GM18520 (cell line): ENCODE measurements at regions not wholly inside any gene's neighbourhood (a gene's known extent, or its start where the extent isn't known, plus 50 kb on each side); places are given as distances from the start of the nearest gene placed in this dataset.

Source experiments
- ATAC-seq: cut with Tn5 transposase; IDR thresholded peaks from one replicate; pipeline ENCODE4 v1.9.1; 2021; ENCODE audit not compliant: unreplicated experiment

DNA sequence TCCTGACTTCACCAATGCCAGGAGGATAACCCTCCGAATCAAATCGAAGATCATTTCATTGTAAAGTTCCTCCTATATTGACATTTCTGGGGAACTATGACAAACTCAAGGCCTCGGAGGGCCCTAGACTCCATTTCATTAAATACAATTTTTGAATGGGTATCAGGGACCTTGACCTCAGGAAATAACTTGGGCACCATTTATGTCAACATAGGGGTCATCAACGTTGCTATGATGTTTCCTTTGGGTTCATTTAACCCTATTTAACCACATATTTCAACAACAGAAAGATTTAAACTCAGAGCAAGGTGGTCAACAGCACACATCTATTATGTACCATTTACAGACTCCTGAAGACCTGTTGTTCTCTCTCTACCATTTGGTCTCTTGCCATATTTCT lies 395.1 kb downstream of the TRIML1 start:
- ATAC-seq = no peak

DNA sequence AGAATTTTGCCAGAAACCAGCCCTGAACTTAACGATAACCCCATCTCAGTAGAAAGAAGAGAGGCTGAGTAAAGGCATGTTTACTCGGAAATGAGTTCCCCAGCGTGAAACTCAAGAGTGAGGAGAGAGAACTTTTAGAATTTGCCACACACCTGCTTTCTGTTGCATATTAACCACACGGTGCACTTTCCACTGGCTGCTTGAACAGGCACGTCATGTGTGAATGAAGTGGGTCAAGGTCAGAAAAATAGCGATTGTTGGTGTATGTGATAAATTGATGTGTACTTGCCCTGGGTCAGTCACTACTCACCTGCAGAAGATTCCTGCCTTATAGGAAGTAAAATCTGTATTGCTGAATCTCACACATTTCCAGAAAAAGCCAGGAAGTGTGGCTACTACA lies 395.7 kb downstream of the TRIML1 start:
- no peak for ATAC-seq

GRCh38 chr4:188536826-188537225 lies 397.6 kb downstream of the TRIML1 start:
- ATAC-seq = no peak

DNA sequence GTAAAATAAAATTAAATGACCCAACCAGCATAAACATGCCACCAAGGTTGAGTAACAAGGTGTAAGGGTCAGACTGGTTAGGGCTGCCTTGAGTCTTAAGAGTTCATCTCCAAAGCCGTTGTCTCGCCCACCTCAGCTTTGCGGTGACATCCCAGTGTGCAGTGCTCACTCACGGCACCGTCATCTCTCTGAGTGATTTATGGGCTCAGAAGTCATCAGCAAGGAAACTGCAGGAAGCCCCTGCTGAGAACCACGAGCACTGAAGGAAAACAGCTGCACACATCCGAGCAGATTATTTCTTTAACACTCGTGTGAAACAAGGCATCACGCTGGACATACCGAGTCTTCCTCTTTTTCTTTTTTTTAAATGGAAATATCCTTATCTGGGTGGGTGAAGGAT lies 411.1 kb downstream of the TRIML1 start:
- ATAC-seq = no peak

DNA sequence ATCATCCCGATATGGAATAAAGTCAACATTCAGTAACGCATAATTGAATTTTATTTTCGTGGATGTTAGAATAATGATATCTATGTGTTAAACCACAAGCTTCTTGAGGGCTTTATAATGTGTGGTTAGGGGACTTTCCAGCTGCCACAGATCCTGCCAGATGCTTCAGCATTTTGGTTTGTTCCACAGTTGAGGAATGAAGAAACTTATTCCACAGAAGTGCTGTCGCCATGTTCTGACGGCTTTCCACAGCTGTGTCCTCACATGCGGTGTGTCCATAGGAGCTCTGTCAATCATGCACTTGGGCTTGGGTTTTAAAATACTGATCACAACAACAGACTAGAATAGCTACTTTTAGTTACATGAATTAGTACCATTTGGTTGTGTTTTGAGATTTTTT lies 411.9 kb downstream of the TRIML1 start:
- no peak for ATAC-seq

GRCh38 chr4:188552741-188553275 lies 413.6 kb downstream of the TRIML1 start:
- no peak for ATAC-seq

DNA sequence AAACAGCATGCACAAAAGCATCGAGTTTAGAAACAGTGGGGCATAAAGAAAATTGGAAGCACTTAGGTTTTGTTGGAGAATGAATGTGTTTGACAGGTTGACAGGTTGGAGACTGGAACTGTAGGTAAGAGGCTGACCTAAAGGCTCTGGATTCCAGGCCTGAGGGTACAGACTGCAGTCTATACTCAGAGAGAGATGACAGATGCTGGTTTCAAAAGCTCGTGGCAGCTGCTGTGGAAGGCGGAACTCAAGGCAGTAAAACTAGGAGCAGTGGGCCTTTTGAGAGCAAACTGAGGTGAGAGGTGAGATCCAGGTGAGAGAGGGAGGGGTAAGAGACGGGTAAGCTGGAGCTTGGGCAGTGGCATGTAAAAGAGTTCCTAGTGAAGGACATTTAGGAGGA lies 415.2 kb downstream of the TRIML1 start:
- ATAC-seq = no peak

GRCh38 chr4:188573104-188573503 lies 433.9 kb downstream of the TRIML1 start:
- ATAC-seq = no peak

DNA sequence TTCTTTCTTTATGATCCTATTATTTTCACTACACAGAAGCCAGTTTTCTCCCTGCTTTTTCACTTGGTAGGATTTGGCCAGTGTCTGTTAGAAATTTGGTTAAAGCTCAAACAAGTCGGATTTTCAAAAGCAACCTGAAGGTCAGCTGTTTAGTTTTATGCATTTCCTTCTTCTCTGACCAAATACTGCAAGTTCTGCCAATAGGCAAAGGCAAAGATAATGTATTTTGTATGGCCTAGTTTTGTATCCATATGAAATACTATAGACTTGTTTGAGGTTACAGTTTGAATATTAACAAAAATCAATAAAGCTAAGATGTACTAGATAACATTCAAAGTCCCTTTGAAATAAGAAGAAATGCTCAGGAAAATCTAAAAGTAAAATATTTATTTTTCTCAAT lies 439.4 kb downstream of the TRIML1 start:
- no peak for ATAC-seq

- no peak for ATAC-seq
Observed at GRCh38 chr4:188596021-188596420, 456.8 kb downstream of the TRIML1 start.

DNA sequence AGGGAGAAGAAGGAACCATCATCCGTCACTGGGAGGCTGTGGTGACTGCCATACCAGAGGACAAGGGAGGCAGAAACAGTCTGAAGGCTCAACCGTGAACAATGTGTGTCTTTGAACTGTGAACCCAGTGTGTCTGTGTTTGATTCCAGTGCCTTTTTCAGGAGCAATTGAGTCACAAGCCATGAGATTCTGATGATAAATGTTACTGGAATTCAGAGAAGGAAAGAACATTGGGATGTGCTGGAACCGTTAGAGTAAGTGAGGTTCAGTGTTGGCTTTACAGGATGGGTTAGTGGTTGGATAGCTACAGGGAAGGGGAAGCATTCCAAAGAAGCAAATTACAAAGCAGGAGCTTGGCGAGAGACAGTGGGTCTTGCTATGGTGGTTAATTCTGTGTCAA lies 464.4 kb downstream of the TRIML1 start:
- ATAC-seq = no peak

DNA sequence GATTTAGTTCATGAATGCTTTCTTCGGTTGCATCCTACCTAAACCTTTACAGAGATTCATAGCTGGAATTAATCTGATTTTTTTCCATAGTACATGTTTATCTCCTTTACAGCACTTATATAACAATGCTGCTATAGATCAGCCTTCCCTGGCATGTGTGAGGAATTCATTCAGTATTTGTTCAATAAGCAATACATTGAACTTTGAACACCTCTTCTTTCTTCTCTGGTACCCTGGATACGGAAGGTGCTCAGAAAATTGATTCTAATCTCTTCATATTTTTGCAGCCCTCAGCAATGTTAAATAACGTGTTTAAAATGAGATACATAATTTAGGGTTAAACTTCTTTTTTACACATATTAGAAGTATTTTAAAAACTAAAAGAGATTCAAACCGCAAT lies 467.4 kb downstream of the TRIML1 start:
- ATAC-seq = no peak

DNA sequence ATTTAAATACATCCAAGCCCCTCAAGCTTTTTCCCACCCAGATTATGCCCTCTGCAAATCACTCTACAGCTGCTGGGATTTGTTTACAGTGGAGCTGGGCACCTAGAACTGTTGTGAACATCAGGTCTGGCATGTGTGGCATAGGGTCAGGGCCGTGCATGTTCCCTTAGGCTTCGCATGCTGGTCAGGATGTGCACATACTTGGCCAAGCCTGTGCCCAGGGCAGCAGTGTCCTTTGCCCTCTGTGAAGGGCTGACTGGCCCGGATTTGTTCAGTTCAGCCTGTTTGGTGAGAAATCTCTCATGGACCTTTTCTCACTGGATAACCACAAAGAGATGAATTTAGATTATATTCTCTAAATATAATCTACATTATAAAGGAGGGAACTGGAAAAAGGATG lies 471.9 kb downstream of the TRIML1 start:
- no peak for ATAC-seq

DNA sequence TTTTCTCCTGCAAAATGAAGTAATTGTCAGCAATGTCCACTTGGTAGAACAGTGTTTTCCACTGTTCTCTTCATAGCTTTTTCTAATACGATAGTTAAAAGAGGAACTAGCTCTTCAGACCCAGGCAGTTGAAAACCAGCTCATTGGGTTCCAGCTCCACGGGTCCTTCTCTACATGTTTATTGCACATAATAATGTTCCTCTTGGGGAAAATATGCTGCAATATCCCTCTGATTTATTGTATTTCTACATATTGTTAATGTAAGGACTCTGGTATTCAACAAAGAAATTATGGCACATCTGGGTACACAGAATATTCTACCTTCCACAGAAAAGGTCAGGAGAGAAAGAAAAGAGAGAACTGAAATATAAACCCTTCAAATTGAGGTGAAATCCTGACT lies 473.4 kb downstream of the TRIML1 start:
- ATAC-seq = no peak

DNA sequence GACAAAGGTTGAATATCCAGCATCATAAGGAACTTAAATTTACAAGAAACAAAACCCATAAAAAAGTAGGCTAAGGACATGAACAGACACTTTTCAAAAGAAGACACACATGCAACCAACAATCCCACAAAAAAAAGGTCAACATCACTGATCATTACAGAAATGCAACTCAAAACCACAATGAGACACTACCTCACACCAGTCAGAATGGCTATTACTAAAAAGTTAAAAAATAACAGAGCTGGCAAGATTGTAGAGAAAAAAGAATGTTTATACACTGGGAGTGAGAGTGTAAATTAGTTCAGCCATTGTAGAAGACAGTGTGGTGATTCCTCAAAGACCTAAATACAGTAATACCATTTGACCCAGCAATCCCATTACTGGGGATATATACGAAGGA lies 474.7 kb downstream of the TRIML1 start:
- no peak for ATAC-seq

DNA sequence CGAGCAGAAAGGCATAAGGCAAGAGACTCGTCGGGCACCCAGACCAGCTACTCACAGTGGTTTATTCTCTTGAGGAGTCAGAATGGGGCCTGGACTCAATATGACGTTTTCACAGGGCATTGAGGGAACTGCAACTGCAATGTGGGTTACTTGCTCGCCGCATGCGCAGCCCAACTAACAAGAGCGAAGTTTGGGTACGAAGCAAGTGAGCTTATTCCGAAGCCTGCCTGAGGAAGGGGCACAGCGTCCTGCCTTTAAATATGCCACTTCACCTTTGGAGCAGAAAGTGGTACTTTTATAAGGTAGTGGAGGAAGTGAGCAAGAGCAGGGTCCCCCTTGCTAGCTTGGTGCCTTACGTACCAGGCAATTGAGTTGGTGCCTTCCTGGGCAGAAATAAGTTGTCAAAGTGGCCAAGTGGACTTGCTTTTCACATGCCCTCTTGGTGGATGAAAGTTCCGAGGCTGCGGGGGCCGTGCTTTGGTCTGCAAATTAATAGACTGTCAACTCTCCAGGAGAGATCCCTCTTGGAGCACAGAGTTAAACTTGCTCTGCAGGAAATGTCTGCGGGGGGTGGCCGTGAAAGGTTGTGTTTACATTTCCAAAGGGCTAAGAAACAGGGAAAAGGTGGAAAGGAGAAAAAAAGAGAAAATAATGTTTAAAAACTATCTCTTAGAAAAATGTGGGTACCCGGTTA lies 480.4 kb downstream of the TRIML1 start:
- no peak for ATAC-seq

- no peak for ATAC-seq
Observed at GRCh38 chr4:188620608-188621007, 481.4 kb downstream of the TRIML1 start.

- no peak for ATAC-seq
Observed at GRCh38 chr4:188623314-188623854, 484.1 kb downstream of the TRIML1 start.

- ATAC-seq = no peak
Observed at GRCh38 chr4:188624370-188624769, 485.1 kb downstream of the TRIML1 start.

DNA sequence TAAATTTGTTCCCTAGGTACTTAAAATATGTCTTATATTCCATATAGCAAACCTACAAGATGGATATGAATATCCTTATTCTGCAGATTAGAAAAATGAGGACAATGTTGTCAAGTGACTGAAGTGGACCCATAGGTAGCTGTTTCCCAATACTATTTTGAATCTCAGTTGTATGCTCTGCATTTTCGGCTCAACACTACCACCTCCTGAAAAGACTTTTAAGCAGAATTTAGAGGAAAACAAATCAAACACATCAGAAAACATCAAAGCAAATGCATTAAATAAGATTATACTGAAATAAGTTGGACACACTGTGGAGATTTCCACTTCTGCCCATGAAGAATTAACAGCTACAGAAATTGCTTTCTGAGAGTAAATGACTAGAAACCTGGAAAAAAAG lies 488.7 kb downstream of the TRIML1 start:
- no peak for ATAC-seq

DNA sequence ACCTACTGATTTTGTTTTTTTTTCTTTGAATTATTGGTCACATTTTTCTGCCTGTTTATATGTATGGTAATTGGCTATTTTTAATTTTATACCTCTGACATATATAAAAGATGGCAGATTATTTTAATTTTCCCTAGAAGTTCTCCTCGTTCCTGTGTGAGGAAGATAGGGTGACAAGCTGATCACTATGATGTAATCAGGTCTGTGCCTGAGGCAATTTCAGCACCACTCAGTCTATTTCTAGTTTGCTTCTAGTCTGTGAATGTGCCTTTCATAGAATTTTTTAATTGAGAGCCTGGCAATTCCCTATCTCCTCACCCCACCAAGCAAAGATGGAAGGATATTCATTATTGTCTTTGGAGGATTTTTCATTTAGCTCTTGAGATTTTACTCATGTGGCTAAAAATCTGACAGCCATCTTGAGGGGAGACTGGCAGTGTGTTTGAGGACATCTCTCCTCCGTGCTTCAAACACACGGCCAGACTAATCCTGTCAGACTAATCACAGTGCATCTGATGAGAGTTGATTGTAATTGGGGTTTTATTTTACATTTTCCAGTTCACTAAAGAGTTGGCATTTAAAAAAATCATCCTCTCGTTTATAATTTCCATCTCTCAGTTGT lies 500.3 kb downstream of the TRIML1 start:
- ATAC-seq = no peak

- ATAC-seq = no peak
Observed at GRCh38 chr4:188647820-188648370, 508.7 kb downstream of the TRIML1 start.
